Stimulated activated CD4-positive, alpha-beta T cell treated with anti-CD3 and anti-CD28 coated beads, TNF-alpha, amount 100 ng/mL, for 48 hours (primary cell): ENCODE measurements at regions not wholly inside any gene's neighbourhood (a gene's known extent, or its start where the extent isn't known, plus 50 kb on each side); places are given as distances from the start of the nearest gene placed in this dataset.
"Not testable (repeated sequence)": the region's sequence is repeated elsewhere in the genome, so short reads cannot be mapped to it uniquely, and the experiment has no call there.

ENCODE experiments used
- DNase-seq, 3 donors: peaks; one replicate each; pipeline ENCODE4 v3.0.0-alpha.2; 2020; ENCODE audit warnings: low read depth in 3 of 3

DNA sequence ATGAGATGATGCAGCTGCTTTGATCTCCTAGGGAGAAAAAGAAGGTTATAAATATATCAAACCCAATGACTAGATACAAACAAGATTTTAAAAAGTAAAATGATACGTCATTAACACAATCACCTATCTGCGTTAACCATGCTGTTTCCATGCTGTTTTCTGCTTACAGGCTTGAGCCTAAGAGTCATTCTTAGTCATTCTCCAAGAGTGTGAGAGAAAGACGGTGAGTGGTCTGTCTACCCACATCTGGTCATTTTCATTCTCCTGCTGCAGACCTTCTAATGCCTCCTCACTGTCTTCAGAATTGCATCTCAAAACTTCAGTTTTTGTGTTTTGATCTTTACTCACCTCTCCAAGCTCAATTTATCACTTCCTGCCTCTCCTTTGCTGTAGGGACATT, 98.0 kb upstream of the ELMO1 start:
- DNase-seq: no peak

DNA sequence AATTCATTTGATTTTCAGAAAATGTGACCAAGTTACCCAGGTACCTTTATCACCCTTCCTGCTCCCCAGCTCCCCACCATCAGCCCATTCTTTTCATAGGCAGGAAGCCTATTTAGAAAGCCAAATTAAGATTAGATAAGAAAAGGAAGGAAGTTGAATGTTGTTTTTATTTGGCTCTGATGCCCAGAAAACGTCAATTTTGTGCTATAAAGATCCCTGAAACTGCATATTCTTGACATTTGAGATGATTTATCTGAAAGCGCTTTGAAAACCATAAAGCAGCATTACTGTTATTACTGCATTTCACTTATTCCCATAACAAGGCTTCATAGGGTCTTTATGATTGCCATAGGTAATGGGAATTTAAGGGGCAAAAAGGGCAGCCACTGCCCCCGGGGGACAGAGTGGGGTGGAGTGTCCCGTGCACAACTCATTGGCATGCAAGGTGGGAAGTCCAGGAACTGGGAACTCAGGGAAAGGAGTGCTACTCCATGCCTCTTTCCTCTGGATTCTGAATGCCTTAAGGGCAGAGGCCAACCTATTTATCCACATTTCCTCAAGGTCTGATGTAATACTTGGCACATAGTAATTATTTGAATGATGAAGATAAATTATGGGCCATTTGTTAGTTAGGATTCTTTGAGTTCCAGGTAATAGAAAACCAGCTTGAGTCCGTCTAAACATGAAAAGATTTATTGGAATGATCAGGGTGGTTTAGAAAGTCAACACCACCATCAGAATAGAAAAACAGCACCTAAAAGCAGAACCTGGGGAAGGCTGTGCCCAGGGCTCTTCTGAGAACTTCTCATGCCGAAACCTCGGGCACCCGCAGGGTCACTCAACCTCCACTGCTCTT, 100.6 kb upstream of the ELMO1 start:
- no peak for DNase-seq

DNA sequence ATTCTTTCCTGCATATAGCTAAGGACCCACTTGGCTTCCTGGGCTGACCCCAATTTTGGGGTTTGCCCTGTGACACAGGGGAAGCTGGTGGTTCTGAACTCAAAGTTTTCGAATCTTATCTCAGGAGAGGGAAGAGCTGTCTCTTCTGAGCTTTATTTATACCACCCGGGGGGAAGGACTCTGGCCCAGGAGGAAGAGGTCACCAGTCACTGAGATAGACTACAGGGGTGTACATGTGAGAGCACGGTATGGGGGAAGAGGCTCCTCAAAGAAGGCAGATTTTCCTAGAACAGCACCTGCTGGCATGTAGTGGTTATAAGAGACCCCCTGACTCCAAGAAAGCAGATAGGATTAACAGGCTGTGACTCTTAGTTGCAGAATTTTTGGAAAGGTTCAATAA, 101.8 kb upstream of the ELMO1 start:
- no peak for DNase-seq

DNA sequence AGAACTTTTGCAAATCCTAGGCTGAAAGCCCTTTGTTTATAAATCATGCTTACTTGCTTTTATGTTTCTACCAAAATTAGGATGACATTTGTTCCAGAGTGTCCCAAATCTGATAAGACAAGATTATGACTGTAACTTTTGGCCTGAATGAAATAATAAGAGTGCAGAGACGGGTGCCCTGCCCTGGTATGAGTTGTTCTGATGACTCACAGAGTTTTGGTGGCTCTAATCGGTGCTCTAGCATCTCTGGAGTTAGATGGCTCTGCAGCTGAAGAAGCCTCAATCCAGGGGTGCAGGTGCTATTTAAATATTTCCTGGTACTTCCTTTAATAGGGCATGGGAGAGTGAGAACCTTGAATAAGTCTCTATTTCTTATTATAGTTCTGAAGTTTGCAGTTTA, 102.2 kb upstream of the ELMO1 start:
- DNase-seq: no peak

DNA sequence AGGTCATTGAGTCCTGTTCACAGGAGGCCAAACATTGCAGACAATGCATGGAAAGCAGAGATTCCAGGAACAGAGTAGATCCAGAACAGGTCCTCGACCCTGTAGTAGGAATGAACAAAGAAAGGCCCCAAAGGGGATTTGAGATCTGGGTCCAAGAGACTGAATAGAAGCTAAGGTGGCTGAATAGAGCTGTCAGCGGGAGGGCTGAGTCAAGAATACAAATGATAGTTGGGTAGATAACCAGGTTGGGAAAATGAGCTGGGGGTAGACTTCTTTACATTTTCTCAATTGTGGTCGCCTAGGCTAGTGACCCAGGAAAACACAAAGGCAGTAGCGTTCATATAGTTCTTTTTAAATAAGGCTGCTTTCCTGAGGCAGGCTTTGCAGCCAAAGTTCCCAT, 103.4 kb upstream of the ELMO1 start:
- no peak for DNase-seq

DNA sequence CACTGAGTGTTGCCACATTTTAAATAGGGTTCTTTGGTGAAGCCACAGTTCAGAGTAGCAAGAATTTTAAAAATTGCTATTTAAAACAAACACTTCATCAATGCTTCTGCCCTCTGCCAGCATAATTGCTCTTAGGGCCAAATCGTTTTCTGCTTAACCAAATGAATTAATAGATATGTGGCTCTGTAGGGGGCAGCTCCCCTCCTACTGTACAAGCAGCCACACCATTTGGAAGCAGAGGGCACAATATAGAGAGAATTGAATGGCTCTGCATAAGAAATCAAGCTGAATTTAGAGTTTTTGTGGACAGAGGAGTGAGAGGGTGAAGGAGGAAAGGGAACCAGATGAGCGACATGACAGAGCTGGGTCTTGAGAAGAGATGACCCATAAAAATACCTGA, 103.8 kb upstream of the ELMO1 start:
- DNase-seq: not testable (repeated sequence)

DNA sequence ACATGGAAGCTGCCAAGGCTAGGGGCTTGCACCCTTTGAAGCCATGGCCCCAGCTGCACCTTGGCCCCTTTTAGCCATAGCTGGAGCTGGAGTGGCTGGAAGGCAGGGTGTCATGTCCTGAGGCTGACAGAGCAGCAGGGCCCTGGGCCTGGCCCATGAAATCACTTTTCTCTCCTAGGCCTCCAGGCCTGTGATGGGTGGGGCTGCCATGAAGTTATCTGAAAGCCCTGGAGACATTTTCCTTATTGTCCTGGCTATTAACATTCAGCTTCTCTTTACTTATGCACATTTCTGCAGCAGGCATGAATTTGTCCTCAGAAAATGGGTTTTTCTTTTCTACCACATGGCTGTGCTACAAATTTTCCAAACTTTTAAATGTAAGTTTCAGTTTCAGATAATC, 106.9 kb upstream of the ELMO1 start:
- no peak for DNase-seq

DNA sequence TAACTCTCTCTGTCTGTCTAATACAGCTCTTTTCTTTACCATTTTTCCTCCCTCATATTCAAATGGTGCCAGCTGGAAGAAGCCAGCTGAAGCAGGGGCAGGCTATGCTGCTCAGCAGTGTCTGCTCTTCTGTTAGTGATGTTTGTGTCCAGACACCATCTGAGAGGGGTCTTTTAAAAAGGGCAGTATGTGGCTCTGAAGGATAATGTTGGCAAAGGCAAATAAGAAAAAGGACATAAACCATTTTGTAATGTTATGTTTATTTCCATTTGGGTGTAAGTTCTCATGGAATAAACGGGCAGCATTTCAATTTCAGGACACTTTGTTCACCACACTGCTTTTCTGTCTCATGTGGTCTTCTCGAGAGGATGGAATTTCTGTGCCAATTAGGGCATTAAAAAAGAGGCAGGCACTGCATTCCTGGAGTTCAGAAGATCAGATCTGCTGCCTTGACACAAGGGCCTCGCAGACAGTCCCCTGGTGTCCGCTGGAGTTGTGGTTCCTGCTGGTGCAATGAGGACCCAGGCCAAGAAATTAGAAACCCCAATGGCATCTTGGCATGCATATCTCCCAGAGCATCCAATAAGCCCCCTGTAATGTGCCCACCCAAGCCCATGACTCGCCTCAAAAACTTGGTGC, 109.0 kb upstream of the ELMO1 start:
- DNase-seq: no peak

DNA sequence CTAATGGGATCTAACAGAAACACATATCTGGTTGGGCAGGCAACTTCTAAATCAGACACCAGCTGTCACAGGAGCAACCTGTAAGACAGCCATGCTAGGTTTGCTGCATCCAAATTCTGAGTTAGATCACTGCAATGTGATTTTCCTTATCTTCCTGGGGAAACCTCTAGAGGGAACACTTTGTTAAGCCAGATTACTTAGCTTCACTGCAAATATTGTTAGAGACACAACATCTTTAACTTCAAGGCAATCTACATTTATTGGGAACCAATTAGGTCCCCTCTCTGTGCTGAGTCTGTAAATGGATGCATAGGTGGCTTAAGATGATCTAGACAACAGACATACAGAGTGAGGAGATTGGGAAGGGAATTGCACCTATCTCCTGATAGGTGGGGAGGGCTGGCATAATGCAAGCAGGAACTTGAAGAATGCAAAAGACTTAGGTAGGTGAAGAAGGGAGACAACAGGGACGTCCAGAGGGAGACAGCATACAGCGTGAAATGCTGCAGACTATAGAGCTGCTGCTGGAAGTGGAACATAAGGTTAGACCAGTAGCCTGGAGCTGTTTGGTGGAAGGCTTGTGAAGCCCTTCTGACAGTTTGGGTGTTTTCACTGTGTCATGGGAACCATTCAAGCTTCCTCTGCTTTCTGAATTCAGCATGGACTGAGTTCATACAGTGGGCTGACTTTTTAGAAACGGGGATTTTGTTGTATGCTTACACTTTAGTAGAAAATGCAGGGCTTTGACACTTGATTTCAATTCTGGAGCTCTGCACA, 109.8 kb upstream of the ELMO1 start:
- no peak for DNase-seq

DNA sequence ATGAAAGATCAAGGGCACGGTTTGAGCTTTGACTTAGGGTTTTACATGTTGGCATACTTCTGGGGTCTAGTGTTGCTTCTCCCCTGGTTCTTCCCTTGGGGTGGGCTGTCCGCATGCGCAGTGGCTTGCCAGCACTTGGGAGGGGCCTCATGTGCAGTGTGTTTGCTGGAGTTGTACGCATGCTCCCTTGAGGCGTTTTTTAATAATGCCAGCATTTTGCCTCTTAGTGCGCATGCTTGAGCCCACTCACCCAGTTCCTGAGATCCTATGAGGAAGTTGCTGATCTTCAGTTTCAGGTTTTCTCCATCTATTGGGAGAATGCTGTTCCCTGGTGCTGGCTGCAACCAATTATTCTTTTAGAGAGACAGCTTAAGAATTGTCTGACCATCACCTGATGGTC, 113.4 kb upstream of the GPR141 start:
- DNase-seq: no peak

DNA sequence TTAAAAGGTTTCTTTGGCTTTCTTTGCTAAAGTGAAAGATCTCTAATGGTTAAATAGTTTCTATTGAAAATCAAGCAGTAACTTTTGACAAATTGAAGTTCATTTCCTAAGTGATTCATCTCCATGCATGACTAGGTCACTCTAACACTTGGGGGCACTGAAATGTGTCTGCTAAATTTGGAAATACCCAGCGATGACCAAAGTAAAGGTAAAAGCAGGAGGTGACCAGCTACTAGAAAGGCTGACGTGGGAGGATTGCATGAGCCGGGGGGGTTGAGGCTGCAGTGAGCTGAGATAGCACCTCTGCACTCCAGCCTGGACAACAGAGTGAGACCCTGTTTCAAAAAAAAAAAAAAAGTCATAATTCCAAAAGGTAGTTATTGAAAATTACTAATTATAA, 111.8 kb upstream of the GPR141 start:
- DNase-seq: no peak

DNA sequence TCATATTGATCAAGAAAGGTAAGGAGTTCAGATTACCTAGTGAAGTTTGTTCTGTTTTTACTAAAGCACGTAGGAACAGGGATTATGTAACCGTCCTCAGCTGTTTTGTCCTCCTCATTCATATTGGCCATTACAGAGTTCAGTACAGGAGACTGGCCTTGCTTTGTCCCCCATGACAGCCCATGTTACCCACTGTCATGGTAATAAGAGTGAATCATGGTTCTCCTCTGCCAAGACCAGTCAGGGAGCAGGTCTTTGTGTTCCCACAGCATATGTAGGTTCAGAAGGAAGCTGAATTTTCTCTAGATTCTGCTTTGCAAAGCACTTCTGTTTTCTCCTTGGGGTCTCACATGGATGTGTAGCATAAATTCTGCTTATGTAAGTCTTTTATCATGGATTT, 106.2 kb upstream of the GPR141 start:
- DNase-seq: no peak

DNA sequence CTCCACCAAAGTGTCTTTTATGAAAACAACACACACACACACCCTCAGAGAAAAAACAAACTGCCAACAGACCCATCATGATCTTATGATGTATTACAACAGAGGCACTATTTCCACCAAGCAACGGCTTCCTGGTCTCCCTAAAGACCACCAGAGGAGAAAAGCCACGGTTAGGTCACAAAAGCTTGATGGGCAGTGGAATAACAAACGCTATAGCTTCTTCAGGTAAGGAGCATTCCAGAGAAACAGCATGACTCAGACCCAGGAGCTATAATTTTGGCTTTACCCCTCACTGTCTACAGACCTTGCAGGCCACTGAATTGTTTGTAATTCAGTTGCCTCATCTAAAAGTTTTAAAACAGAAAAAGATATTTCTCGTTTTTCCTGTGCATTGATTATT, 105.7 kb upstream of the GPR141 start:
- no peak for DNase-seq

DNA sequence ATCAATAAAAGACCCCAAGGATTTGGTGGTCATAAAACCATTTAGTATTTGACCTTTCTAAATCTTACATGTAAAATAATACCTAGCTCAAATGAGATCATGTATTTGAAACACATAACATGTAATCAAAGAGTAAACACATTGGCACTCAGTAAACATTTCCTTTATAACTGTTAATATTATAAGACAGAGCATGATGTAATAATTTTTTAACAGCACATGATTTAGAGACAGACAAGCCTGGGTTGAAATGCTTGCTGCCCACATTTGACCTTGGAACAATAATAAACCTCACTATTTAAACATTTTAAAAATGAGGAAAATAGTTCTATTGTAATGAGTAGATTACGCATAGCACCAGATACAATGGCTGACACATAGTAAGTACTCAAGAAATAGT, 105.2 kb upstream of the GPR141 start:
- no peak for DNase-seq

DNA sequence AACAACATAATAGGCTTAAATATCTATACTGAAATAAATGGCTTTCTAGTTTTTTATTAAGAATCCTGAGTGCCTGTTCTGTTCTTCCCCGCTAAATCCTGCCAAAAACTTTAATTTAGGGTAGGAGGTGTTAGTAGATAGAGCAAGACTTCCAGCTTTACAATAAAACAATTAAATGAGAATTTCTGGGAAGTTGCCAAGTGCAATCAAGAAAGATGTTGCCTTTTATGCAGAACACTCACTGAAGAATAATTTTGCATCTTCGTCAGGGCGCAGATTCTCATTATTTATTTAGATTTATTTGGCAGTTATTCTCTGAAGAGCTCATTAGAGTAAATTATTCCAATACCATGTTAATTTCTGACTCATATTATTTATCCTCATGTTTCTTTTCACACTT, 103.2 kb upstream of the GPR141 start:
- no peak for DNase-seq

DNA sequence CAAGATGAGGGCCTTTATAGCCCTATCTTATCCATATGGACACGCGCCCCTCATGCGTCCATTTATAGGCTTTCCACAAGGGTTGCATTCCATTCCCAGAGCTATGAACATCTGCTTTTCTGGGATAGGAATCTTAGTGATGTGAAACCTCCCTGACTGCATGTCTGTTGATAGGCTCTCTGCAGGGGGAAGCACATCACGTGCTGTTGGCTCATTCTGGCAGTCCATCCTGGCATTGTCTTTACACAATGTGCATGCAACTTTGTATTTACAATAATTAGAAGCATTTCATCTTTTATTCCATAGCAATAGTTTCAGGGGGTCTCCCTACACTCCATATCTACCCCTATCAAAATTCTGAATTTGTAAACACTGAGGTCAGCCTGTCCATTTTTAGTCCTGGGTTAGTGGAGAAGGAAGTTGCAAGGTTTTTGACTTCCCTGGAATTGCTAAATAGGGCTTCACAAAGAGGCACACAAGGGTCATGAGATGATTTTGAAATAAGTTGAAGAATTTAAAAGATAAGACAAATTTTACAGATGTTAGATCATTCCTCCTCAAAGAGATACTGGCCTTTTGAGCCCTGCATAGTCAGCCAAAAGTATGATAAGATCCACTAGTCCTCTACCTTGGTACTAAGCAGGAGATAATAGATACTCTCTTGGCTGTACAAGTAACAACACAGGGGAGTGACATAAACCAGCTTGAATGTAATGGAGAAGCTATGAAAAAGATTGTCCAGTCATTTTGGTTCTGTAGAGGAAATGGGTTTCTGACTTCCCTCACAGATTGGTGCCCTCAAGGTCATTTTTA, 98.7 kb upstream of the GPR141 start:
- DNase-seq: not testable (repeated sequence)

DNA sequence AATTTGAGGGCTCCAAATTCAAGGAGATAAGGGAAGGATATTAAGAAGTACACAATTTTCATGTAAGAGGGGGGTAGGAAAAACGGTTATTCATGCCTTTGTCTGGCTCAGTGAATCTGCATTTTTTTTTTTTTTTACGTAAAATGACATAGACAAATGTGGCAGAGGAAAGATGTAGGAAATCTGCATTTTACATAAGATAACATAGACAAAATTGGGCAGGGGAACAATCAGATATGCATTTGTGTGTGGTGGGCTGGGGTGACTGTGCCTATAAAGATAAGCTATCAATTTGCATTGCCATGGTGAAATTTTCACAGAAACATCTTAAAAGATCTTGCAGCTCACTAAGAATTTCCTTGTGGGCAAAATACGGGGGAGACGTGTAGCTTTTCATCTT, 92.7 kb upstream of the GPR141 start:
- no peak for DNase-seq

DNA sequence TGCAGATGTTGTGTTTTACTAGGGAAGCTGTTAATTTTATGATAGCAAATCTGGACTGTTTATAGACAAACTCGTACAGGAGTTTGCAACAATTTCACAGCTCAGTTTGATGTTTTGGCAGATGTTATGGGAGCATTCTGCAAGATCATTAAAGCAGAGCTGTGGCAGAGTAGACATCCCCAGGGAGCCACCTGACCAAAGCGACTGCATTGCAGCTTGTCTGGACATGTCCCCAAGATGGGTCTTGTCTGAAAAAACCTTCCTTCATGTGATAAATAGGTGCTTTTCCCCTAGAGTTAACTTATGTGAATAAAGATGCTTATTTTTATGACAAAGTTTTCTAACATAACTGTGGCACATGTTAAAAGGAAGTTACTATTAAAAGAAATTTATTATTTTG, 91.2 kb upstream of the GPR141 start:
- DNase-seq: no peak

DNA sequence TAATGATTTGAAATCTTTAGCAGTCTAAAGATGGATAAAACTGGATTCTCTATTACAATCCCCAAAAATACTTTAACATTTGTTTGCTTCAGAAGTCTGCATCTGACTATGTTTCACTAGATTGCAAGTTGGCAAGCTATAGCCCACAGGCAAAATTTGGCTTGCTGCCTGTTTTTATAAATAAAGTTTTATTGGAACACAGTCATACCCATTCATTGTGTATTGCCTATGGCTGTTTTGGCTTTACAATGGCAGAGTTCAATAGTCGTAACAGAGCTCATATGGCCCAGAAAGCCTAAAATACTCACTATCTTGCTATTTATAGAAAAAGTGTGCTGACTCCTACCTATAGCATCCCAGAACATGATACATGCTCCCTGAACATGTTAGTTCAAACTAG, 89.0 kb upstream of the GPR141 start:
- DNase-seq: no peak

DNA sequence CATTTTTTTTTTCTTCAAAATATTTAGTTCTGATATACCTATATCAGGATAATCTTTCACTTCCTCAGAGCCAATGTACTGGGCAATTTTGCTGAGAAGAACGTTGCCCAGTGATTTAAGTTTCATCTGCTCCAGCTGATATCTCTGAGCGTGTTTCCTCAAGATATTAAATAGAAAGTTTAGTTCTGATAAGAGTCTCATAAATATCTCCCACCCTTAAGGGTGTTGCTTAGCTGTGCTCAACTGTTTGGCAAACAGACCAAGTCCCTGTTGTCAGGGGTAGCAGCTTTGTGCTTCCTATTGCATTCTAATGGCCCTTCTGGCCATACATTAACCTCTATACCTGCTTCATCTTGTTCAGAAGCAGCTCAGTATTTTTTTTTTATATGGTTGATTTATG, 84.7 kb upstream of the GPR141 start:
- no peak for DNase-seq

DNA sequence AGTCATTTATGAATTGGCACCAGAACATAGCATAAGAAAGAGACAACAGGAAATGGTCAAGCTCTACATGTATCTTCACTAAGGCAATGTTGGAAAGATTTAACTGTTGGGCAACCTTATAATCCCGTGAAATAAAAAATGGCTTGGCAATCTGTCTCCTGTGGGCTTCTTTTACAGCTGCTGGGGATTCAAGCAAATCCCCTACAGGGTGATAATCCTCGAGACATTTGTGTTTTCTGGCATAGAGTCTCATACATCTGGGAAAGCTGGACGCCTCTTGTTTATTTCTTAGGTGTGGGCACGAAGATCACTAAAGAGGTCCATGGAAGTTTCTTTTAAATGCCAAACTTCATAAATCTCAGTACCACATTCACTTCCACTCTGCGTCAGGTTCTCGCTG, 82.2 kb upstream of the GPR141 start:
- no peak for DNase-seq

DNA sequence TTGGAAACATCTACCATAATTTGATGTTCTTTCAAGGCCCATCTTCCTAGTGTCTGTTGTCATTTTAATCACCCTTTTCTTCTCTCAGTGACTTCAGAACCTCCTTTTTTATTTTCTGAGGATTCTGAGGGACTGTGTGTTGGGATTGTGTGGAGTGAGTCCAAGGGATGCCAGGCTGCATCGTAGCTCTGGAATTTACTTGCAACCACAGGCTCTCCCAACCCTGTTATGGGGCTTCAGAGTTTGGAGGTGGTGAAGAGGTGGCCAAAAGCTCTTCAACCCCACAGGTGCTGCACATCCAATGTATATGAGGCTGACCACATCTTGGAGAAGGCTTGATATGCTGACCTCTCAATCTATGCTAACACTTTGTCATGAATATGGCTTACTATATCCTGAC, 79.5 kb upstream of the GPR141 start:
- DNase-seq: no peak
